Stimulated activated CD4-positive, alpha-beta T cell treated with anti-CD3 and anti-CD28 coated beads, Interleukin-2, amount 100 ng/mL, for 24 hours (primary cell): ENCODE measurements at regions not wholly inside any gene's neighbourhood (a gene's known extent, or its start where the extent isn't known, plus 50 kb on each side); places are given as distances from the start of the nearest gene placed in this dataset.
A peak's percentile ranks its signal among the peaks of the same experiment; 100 is the strongest.
"Not testable (repeated sequence)": the region's sequence is repeated elsewhere in the genome, so short reads cannot be mapped to it uniquely, and the experiment has no call there.

Source experiments
- DNase-seq, 2 donors: peaks; one replicate each; pipeline ENCODE4 v3.0.0-alpha.2; 2020

- DNase-seq, result no peak
These were observed 179.3 kb downstream of the C9orf152 start for GRCh38 chr9:110028676-110029075.

DNA sequence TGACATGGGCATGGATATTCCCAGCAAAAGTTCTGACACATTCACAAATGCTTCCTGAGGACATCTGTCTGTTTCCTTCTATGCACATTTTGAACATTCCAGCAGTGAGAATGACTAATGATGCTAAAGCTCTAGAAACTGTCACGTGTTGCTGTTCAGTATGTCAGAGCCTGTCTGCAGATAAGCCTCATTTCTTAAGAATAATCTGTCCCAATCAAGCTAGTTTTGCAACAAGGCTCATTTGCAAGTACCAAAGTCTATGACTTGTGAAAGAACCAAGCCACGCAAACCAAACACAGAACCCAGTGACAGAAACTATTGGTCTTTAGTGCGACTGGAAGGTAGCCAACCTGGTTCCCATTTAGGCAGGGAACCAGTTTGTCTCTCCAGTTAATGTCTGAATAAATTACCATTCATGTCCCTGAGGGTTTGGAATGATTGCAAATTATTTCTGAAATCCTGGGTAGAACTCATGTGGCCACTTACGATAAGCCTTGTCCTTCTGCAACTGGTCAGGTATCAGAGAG, 178.5 kb downstream of the C9orf152 start:
- no peak for DNase-seq

DNA sequence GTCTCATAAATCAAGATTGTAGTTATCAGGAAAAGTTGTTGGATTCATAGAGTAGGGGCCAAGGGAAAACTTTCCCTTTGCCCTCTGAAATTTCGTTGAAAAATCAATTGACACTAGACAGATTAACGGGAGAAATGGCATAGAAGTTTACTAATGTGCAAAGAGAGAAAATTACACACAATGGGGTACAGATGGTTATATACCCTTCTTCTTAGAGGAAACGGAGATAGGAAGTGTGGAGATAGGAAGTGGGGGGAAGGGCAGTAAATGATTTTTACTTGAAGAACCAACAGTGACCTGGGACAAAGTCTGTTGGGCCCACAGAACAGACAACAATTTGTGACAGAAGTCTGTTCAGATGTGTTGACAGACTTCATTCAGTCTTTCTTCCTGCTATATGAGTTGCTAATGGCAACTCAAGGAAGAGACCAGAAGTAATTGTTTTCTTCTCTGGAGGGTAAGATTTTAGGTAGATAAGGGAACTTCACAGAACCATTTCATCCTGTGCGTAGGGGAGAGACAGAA, 177.9 kb downstream of the C9orf152 start:
- DNase-seq, result no peak

GRCh38 chr9:110030632-110031031, 177.3 kb downstream of the C9orf152 start:
- DNase-seq, result no peak

DNA sequence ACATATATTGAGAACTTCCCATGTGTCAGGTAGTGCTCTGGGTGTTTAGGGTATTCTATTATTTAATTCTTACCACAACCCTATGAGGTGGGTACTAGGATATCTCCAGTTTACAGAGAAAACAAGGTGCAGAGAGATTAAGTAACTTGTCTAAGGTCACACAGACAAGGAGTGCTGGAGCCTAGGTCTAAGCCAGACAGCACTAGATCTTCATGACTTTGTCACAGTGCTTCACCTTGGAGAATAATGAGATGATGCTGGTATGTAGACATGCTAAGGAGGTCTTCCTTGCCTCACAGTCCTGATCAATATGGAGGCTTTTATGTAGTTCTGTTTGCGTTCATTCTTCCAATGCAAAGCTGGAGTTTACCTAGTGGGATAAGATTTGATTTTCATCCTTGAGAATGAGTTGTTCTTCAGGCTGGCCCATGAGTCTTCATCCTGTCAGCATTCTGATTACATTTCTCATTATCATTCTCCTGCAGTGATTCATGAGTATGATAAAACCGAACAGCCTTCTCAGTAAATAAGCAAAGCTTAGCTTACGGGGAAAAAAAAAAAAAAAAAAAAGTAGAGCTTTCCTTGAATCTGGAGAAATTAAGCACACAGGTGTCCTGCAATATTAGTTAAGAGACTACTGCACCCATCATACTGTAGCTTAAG, 176.3 kb downstream of the C9orf152 start:
- no peak for DNase-seq

GRCh38 chr9:110032532-110032931, 175.4 kb downstream of the C9orf152 start:
- DNase-seq, result not testable (repeated sequence)

- DNase-seq, result no peak
These were observed 174.1 kb downstream of the C9orf152 start for GRCh38 chr9:110033869-110034268.

DNA sequence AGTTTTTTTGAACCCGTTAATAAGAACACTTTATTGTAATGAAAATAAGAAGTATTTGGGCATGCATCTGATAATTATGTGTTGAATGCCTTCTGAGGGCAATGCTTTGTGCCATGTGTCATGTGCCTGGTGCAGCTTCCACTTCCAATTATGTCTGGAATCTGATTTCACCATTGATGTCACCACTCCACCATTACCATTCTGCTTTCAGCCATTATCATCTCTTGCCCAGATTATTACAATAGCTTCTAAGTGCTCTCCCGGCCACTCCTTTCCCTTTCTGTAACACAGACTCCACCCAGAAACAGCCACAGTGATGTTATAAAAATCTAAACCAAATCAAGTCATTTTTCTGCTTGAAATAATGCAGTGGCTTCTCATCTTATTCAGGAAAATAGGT, 171.7 kb downstream of the C9orf152 start:
- no peak for DNase-seq

DNA sequence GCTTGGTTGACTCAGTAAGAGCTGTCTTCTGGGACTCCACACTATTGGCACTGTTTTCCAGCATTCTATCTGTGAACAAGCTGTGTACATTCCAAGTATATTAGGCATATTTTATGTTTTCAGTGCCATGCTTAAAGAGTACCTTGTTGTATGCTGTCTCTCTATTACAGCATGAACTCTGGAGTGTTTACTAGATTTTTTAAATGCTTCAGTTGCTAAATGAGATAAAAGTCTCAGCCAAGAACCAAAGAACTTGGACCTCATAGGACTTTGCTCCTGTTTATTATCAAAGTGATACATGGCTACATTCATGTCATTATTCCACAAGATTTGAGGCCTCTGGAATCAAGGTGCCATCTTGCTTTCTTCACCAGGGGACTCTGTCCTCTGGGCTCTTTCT, 167.2 kb downstream of the C9orf152 start:
- DNase-seq, result no peak

DNA sequence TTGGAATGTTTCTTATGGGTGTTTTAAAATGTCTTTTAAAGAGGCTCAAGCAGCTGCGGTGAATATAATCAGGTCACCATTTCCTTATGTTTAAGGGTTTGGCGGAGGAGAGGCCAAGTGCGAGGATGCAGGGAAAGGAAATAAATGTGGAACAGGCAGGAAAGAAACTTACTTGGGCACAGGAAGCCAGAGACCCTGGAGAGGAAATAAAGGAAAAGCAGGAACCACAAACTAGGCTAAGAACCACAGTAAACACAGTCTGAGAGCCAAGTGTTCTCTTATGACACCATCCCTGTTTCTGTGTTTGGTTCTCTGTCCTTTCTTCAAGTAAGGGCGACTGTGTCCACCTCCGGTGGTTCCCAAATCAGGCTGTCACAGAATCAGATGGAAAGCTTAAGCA, 166.5 kb downstream of the C9orf152 start:
- no peak for DNase-seq

- DNase-seq, result no peak
These were observed 160.6 kb downstream of the C9orf152 start for GRCh38 chr9:110047232-110047954.

DNA sequence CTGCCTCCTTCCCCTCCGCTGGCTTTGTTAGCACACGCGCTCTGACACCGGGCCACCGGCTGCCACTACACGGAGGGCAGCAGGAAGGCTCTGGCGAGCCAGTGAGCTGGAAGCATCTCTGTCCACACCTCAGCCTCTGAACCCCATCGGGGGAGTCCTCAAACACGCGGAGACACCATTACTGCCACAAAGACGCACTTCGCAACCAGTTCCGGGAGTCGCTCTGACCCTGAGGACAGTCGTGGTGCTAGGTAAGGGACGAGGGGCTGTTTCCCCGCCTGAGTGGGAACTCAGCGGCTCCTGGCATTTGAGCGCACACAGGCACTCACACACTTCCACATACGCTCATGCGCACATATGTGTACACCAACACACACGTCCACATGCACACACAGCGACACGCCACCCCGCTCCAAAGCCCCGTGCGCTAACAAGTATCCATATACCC, 160.0 kb downstream of the C9orf152 start:
- no peak for DNase-seq

- peak; percentile 81 to 87 for DNase-seq
These were observed 159.5 kb downstream of the C9orf152 start for GRCh38 chr9:110048403-110048975.

GRCh38 chr9:110048976-110049698, 158.8 kb downstream of the C9orf152 start:
- peak; percentile 22 to 24 for DNase-seq

DNA sequence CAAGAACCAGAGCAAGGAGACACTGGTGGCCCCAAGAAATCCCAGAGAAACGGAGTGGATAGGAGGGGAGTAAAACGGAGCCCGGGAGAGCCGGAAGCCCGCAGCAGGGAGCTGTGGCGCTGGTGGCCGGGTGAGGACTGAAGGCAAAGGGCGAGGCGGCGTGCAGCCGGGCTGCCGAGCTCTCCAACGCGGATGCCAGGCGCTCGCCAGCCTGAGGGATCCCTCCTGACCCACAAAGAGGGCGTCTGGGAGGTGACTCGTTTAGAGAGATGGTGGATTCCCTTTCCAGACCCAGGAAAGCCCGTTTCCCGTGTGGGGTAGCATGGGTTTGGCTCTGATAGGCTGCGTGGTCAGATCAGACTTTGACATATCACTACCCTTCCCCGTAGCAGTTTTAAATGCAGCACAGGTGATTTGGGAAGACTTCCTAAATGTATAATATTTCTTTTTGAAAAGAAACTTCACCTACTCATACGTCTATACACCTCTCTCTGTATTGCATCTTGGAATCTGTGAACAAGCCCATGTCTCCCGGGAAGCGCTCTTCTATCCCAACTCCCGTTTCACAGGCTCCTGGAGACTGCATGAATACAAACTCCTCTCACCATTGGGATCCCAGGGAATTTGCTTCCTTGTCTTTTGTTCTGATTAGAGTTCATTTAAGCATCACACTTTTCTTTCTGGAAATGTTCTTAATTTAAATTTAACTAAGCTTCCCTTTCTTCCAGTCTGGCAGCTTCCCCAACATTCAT, 158.1 kb downstream of the C9orf152 start:
- DNase-seq, result peak; percentile 36 to 44

DNA sequence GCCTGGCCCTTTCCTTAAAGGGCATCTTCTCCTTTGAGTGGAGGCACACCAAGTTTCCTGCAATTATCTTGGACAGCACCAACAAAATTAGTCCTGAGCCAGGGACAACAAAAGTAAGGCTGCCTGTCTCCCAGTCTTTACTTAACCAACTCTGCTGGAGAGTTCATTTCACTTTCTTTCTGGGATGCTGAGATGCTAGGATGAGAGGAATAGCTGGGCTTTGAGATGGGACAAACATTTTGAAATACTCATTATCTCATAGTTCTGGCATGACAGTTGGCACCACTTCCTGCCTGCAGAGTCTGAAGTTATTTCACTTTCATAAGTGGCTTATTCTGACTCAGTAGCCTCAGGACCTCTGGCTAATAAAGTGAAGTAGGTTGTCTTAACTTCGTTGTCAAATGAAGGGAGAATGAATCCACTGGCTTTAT, 157.0 kb downstream of the C9orf152 start:
- DNase-seq, result no peak

DNA sequence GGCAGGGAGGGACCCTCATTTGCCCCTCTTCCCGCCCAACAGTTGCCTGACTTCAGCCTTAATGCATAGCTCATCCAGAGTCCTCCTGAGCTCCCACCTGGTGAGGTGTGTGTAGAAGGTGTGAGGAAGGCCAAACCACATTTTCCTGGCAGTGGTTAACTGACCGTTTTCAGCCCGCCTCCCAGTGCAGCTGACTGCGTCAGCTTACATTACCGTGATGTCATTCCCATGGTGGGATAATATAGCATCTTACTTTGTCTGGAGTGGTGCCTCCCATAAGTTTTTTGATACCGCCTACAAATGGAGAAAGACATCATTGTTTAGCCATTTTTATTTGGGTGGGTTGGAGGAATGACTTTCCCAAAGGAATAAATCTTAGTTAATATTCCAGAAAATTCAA, 151.9 kb downstream of the C9orf152 start:
- DNase-seq, result no peak

- peak; percentile 53 to 58 for DNase-seq
These were observed 149.5 kb downstream of the C9orf152 start for GRCh38 chr9:110058304-110058953.

DNA sequence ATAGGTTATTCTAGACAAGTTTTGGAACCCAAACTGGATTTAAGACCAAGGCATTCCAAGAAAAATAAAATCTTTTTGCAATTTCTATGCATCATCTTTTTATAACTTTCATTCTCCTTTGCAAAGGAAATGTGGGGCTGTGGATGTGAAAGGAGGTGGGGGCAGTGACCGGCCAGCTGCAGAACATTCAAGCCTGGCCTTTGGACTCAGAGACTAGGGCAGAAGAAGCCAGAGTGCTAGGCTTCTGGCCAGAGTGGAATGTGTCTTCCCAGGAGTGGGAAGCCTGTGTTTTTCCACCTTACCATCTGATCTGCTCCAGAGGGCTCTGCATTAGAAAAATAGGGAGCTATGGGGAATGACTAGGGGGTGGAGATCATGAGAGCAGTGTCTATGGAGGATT, 148.5 kb downstream of the C9orf152 start:
- no peak for DNase-seq

- DNase-seq, result no peak
These were observed 143.2 kb downstream of the C9orf152 start for GRCh38 chr9:110064803-110065202.

DNA sequence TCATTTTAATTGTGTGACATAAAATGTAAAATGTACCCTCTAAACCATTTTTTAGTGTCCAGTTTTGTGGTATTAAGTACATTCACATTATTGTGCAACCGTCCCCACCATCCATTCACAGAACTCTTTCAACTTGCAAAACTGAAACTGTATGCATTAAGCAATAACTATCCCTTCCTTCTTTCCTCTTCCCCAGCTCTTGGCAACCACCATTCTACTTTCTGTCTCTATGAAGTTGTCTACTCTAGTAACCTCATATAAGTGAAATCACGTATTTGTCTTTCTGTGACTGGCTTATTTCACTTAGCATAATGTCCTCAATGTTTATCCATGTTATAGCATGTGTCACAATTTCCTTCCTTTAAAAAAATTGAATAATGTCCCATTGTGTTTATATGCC, 142.4 kb downstream of the C9orf152 start:
- no peak for DNase-seq
